ENCODE measurements at regions not wholly inside any gene's neighbourhood (a gene's known extent, or its start where the extent isn't known, plus 50 kb on each side); places are given as distances from the start of the nearest gene placed in this dataset.

- no peak for TF ChIP-seq CTCF (IDR thresholded peaks at IDR 0.05 in 4 of 5, conservative IDR thresholded peaks at IDR 0.05 in 1 of 5)
- TF ChIP-seq POLR2A (IDR thresholded peaks at IDR 0.05), result no peak
- Histone ChIP-seq H3K4me1 (no peaks in the 10 kb centered on the region), H3K27ac (no peak overlapping the region), H3K27me3 (no peaks in the 10 kb centered on the region), H3K36me3 (no peaks in the 10 kb centered on the region), H3K4me3 (no peak overlapping the region), H3K9me3 (no peaks in the 10 kb centered on the region)
- ATAC-seq (no peak), DNase-seq (no peak)
- in situ Hi-C loops (cut with MboI; ENCODE audit: low sequenced_read_pairs in 4 of 4), result no loop called here
- intact Hi-C loops (cut with DNase I; ENCODE audit: low total_unique reads), result no loop called here
Measured at GRCh38 chr6:168217880-168218537, 101.6 kb downstream of the DACT2 start.

- H3K4me1 ChIP-seq, result no peaks in the 10 kb centered on the region
- DNase-seq, result no peak
- in situ Hi-C loops (cut with MboI; ENCODE audit: low sequenced_read_pairs in 4 of 4) (no loop called here), intact Hi-C loops (cut with DNase I; ENCODE audit: low total_unique reads) (no loop called here)
- H3K27ac ChIP-seq, result no peak overlapping the region
- TF ChIP-seq CTCF (IDR thresholded peaks at IDR 0.05 in 4 of 5, conservative IDR thresholded peaks at IDR 0.05 in 1 of 5) (no peak), POLR2A (IDR thresholded peaks at IDR 0.05) (no peak)
- no peak for ATAC-seq
- no peaks in the 10 kb centered on the region for H3K27me3 ChIP-seq
- no peaks in the 10 kb centered on the region for H3K36me3 ChIP-seq
- no peaks in the 10 kb centered on the region for H3K9me3 ChIP-seq
- no peak overlapping the region for H3K4me3 ChIP-seq
Measured at GRCh38 chr6:168217216-168217879, 102.2 kb downstream of the DACT2 start.

GRCh38 chr6:168216751-168217191, 102.8 kb downstream of the DACT2 start:
- Histone ChIP-seq H3K4me1 (no peaks in the 10 kb centered on the region), H3K9me3 (no peaks in the 10 kb centered on the region), H3K27ac (no peak overlapping the region), H3K36me3 (no peaks in the 10 kb centered on the region), H3K27me3 (no peaks in the 10 kb centered on the region), H3K4me3 (no peak overlapping the region)
- in situ Hi-C loops (cut with MboI; ENCODE audit: low sequenced_read_pairs in 4 of 4) (no loop called here), intact Hi-C loops (cut with DNase I; ENCODE audit: low total_unique reads) (no loop called here)
- no peak for DNase-seq
- TF ChIP-seq CTCF (IDR thresholded peaks at IDR 0.05 in 4 of 5, conservative IDR thresholded peaks at IDR 0.05 in 1 of 5) (no peak), POLR2A (IDR thresholded peaks at IDR 0.05) (no peak)
- no peak for ATAC-seq

GRCh38 chr6:168216117-168216516, 103.5 kb downstream of the DACT2 start:
- Histone ChIP-seq H3K27me3 (no peaks in the 10 kb centered on the region), H3K4me1 (no peaks in the 10 kb centered on the region), H3K27ac (no peak overlapping the region), H3K36me3 (no peaks in the 10 kb centered on the region), H3K9me3 (no peaks in the 10 kb centered on the region), H3K4me3 (no peak overlapping the region)
- ATAC-seq, result no peak
- in situ Hi-C loops (cut with MboI; ENCODE audit: low sequenced_read_pairs in 4 of 4), result no loop called here
- no peak for TF ChIP-seq POLR2A (IDR thresholded peaks at IDR 0.05)
- intact Hi-C loops (cut with DNase I; ENCODE audit: low total_unique reads), result no loop called here
- no peak for DNase-seq

- ATAC-seq, result no peak
- in situ Hi-C loops (cut with MboI; ENCODE audit: low sequenced_read_pairs in 4 of 4), result no loop called here
Measured at GRCh38 chr6:168215121-168215808, 104.3 kb downstream of the DACT2 start.

More at GRCh38 chr6:168215121-168215808, 104.3 kb downstream of the DACT2 start:
- H3K4me3 ChIP-seq, result no peak overlapping the region
- TF ChIP-seq CTCF (IDR thresholded peaks at IDR 0.05 in 4 of 5, conservative IDR thresholded peaks at IDR 0.05 in 1 of 5) (no peak), POLR2A (IDR thresholded peaks at IDR 0.05) (no peak)
- H3K4me1 ChIP-seq, result no peaks in the 10 kb centered on the region
- no peaks in the 10 kb centered on the region for H3K27me3 ChIP-seq
- intact Hi-C loops (cut with DNase I; ENCODE audit: low total_unique reads), result no loop called here
- H3K27ac ChIP-seq, result no peak overlapping the region
- no peak for DNase-seq
- H3K9me3 ChIP-seq, result no peaks in the 10 kb centered on the region
- no peaks in the 10 kb centered on the region for H3K36me3 ChIP-seq

Measured in gastrocnemius medialis (tissue), 4 donors.